Lung (tissue), 11 donors: ENCODE measurements at regions not wholly inside any gene's neighbourhood (a gene's known extent, or its start where the extent isn't known, plus 50 kb on each side); places are given as distances from the start of the nearest gene placed in this dataset.

Source experiments
- ATAC-seq: fragments of 200-7000 bp; cut with Tn5 transposase; one replicate; pipeline ENCODE4 v1.9.1; 2020; ENCODE audit warnings: moderate number of reproducible peaks; ENCODE audit not compliant: insufficient read depth, low FRiP score
- DNase-seq, 3 donors: peaks; one replicate each; pipeline ENCODE4 v3.0.0-alpha.2; 2013 to 2017
- H3K27ac ChIP-seq, 2 donors: one replicate each; pipeline ENCODE4 v1.5.1; 2013; ENCODE audit warnings: mild to moderate bottlenecking in 2 of 2, moderate library complexity in 2 of 2, control low read depth in 1 of 2, inconsistent platforms in 1 of 2, low read depth in 1 of 2, low read length in 1 of 2
- H3K27me3 ChIP-seq, 3 donors: one replicate each; pipeline ENCODE4 v1.5.1; 2013; ENCODE audit warnings: low read length in 2 of 3; ENCODE audit not compliant: control insufficient read depth in 3 of 3, insufficient read depth in 3 of 3
- H3K36me3 ChIP-seq, 4 donors: one replicate each; pipeline ENCODE4 v1.5.1; 2013; ENCODE audit warnings: low read length in 4 of 4, mild to moderate bottlenecking in 1 of 4, moderate library complexity in 1 of 4; ENCODE audit not compliant: control insufficient read depth in 4 of 4, insufficient read depth in 4 of 4
- H3K4me1 ChIP-seq, 5 donors: one replicate each; pipeline ENCODE4 v1.5.1; 2013; ENCODE audit warnings: low read length in 5 of 5, mild to moderate bottlenecking in 2 of 5, moderate library complexity in 1 of 5; ENCODE audit not compliant: control insufficient read depth in 5 of 5, insufficient read depth in 5 of 5
- H3K4me3 ChIP-seq: one replicate; pipeline ENCODE4 v1.5.1; 2013; ENCODE audit warnings: mild to moderate bottlenecking, control low read depth, moderate library complexity
- H3K9ac ChIP-seq, 2 donors: one replicate each; pipeline ENCODE4 v1.5.1; 2013; ENCODE audit warnings: low read length in 2 of 2, control low read depth in 1 of 2; ENCODE audit not compliant: insufficient read depth in 1 of 2
- H3K9me3 ChIP-seq, 4 donors: one replicate each; pipeline ENCODE4 v1.5.1; 2013; ENCODE audit warnings: low read length in 3 of 4, mild to moderate bottlenecking in 1 of 4, moderate library complexity in 1 of 4; ENCODE audit not compliant: control insufficient read depth in 4 of 4, insufficient read depth in 3 of 4
- CTCF ChIP-seq: IDR thresholded peaks from 2 replicates; pipeline ENCODE4 v1.5.1; 2012; ENCODE audit warnings: mild to moderate bottlenecking; ENCODE audit errors: control extremely low read depth, extremely low read depth
- WGBS, 2 donors: extraction: QIAGEN DNeasy Blood & Tissue Kit; methylation state at CpG; one replicate each; pipeline ENCODE4 v1.1.7; 2013; 5-methylcytosine and 5-hydroxymethylcytosine counted together
- donor health status: control.
- donor health status: control.
- donor health status: Bipolar disorder and iron deficiency.
- donor health status: healthy.
- donor health status: DM: yes; HTN: yes; CAD: no.

- H3K9me3 ChIP-seq = peaks cover 0 to 2% (median 0%) of the 10 kb centered on the region in 4 donors
- no peak for ATAC-seq
- no peak for DNase-seq
- no peak for TF ChIP-seq CTCF
- H3K4me1 ChIP-seq = no peaks in the 10 kb centered on the region
- WGBS, 2 donors = 88 to 89% methylated on average over 2 of the region's 2 CpGs
- no peak overlapping the region for H3K9ac ChIP-seq
- H3K27me3 ChIP-seq = no peaks in the 10 kb centered on the region
- no peak overlapping the region for H3K4me3 ChIP-seq
- H3K27ac ChIP-seq = no peak overlapping the region
- H3K36me3 ChIP-seq = no peaks in the 10 kb centered on the region
These were observed 326.8 kb downstream of the CCDC85A start for GRCh38 chr2:56510610-56511009.

- Histone ChIP-seq H3K9ac (no peak overlapping the region), H3K27ac (no peak overlapping the region), H3K36me3 (no peaks in the 10 kb centered on the region), H3K4me3 (no peak overlapping the region), H3K9me3 (no peaks in the 10 kb centered on the region), H3K27me3 (no peaks in the 10 kb centered on the region), H3K4me1 (no peaks in the 10 kb centered on the region)
- no peak for ATAC-seq
- DNase-seq = no peak
- TF ChIP-seq CTCF = no peak
These were observed 331.6 kb downstream of the CCDC85A start for GRCh38 chr2:56515399-56515798.

GRCh38 chr2:56519806-56520205 is 336.0 kb downstream of the CCDC85A start:
- Histone ChIP-seq H3K27me3 (no peaks in the 10 kb centered on the region), H3K4me1 (peaks cover 0 to 8% (median 0%) of the 10 kb centered on the region in 5 donors), H3K9me3 (no peaks in the 10 kb centered on the region), H3K27ac (no peak overlapping the region), H3K4me3 (no peak overlapping the region), H3K9ac (no peak overlapping the region), H3K36me3 (no peaks in the 10 kb centered on the region)
- WGBS, 2 donors = 3 to 85% methylated on average over 1 of the region's 1 CpG
- DNase-seq (peak in 2 of 3 donors; percentile 3 to 23), ATAC-seq (no peak)
- no peak for TF ChIP-seq CTCF

GRCh38 chr2:56522605-56523089 is 338.9 kb downstream of the CCDC85A start:
- Histone ChIP-seq H3K9me3 (no peaks in the 10 kb centered on the region), H3K4me1 (peaks cover 0 to 8% (median 0%) of the 10 kb centered on the region in 5 donors), H3K27me3 (no peaks in the 10 kb centered on the region), H3K27ac (peak overlapping the region in 1 of 2 donors; percentile 53), H3K36me3 (no peaks in the 10 kb centered on the region), H3K9ac (no peak overlapping the region), H3K4me3 (no peak overlapping the region)
- DNase-seq (peak in 2 of 3 donors; percentile 17 to 62), ATAC-seq (peak; percentile 74)
- no peak for TF ChIP-seq CTCF
- 37 to 49% methylated on average over 5 of the region's 5 CpGs for WGBS, 2 donors
